ENCODE measurements at regions not wholly inside any gene's neighbourhood (a gene's known extent, or its start where the extent isn't known, plus 50 kb on each side); places are given as distances from the start of the nearest gene placed in this dataset.
A peak's percentile ranks its signal among the peaks of the same experiment; 100 is the strongest.
"Not testable (repeated sequence)": the region's sequence is repeated elsewhere in the genome, so short reads cannot be mapped to it uniquely, and the experiment has no call there.

GRCh38 chr6:50467931-50468330, 245.4 kb upstream of the TFAP2D start:
- no peak for DNase-seq (ENCODE audit: low read depth)

GRCh38 chr6:50471041-50471440, 242.3 kb upstream of the TFAP2D start:
- DNase-seq (ENCODE audit: low read depth): no peak

DNA sequence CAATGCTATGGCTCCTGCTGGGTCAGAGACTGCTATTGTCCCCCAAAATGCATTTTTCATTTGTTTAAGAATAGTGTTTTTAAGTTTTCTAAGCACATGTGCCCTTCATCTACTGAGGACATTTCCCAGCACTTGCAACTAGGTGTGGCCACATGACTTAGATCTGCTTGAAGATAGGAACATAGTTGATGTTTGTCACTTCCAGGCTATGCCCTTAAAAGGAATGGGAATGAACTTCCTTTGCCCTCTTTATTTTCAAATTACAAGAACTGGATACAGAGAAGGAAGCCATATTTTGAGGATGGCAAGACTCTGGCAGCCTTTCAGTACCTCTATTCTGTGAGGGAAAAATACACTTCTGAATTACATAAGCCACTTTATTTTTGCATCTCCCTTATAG, 203.0 kb upstream of the TFAP2D start:
- no peak for DNase-seq (ENCODE audit: low read depth)

DNA sequence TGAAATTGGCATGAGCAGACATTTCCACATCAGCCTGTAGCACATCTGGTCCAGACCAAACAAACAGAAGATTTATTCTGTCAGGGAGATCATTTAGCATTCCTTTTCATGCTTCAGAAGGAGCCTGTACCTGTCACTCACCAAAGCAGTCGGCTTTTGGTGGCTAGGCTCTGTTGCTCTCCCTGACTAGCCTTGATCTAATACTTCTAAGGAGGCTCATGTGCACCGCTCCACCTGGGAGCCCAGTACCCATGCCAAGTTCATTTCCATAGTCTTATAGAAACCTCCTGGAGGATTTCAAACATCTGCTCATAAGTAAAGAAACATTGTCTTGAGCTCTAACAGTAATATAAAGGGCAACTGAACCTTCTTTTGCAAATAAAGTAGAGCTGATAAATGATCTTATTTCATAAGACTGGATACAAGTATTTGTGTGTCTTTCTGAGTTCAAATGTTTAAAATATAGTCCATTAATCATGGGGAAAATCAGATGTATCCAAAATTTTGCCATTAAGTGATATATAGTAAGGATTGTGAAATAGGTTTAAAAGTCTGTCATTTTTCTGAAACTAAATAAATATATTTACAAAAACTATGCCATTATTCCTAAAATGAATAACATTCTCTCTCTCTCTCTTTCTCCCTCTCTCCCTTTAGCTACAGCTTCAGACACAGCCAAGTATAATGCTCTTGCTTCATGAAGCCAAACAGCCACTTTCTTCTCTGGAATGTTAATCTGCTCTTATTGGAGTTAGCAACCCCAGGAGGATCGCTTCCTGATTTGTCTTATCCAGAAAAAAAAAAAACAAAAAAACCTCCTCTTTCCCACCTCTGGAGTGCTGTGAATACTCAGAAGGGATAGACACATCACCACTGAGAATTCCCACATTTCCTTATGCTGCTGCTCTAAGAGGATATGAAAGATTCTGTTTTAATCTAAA, 192.7 kb upstream of the TFAP2D start:
- no peak for DNase-seq (ENCODE audit: low read depth)

GRCh38 chr6:50524341-50524740, 189.0 kb upstream of the TFAP2D start:
- no peak for DNase-seq (ENCODE audit: low read depth)

DNA sequence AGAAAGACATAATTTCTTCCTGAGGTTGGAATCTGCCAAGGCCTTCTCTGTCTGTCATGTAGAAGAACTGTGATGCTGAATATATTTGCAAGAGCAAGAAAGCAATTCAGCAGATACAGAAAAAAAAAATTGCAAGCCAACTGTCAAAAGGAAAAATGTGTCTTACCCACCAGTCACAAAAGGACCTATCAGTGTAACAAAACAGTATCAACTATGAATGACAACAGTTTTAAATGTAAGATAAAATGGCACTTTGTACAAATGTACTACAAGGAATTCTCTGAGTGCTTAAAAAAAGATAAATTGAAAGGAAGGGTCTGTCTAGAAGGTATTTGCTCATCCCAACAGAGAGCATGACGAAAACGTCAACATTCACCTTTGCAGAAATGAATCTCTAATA, 185.3 kb upstream of the TFAP2D start:
- DNase-seq (ENCODE audit: low read depth): no peak

DNA sequence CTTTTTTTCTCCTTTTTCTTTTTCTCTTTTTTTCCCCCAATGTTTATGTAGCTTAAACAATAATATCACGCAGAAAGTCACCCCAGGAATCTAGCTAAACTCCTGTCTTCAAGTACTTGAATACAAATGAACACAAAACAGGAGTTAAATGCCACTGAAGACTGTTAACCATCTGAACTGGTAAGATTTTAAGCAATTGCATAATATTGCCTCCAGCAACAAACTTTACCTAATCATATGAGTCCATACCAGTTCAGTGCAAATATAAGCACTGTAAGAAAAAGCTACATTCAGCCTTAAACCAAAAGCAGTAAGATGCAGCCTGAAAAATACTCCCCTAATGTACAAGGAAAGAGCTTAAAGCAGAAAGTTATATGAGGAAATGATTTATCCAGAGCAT, 173.9 kb upstream of the TFAP2D start:
- no peak for DNase-seq (ENCODE audit: low read depth)

- DNase-seq (ENCODE audit: low read depth): no peak
Observed at GRCh38 chr6:50541941-50542340, 171.4 kb upstream of the TFAP2D start.

GRCh38 chr6:50543666-50544065, 169.7 kb upstream of the TFAP2D start:
- no peak for DNase-seq (ENCODE audit: low read depth)

DNA sequence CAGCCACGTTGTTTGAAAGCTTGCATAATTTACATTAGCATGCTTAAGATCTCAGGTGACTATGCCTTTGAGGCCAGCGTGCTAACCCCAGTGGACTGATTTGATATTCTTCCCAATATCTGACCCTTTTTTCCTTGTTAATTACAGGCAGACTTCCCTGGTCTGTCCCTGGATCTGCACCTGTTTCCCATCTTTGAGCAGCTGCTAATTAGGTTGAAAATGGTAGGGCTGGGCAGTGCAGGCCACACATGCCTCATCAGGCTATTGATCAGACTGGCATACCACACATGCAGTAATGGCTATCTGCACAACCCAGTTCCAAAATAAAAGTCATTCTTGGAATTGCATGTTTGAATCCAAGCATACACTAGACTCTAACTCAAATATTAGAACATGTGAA, 164.3 kb upstream of the TFAP2D start:
- no peak for DNase-seq (ENCODE audit: low read depth)

- DNase-seq (ENCODE audit: low read depth): no peak
Observed at GRCh38 chr6:50549475-50549874, 163.9 kb upstream of the TFAP2D start.

DNA sequence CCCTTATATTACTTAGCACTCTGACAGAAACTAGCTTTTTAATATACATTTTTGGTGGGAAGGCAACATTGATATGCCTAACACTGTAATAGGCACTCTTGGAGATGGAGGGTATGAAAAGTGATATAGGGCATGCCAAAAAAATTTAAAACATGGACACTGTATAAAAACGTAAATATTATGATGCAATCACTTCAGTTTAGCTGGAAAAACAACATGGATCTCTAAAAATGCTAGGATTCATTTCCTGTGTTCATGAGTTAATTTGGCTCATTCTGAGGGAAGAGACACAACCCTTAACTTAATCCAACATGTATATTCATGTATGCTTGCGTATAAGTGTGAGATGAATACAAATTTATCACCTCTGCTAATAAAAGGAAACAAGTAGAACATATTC, 157.3 kb upstream of the TFAP2D start:
- no peak for DNase-seq (ENCODE audit: low read depth)

DNA sequence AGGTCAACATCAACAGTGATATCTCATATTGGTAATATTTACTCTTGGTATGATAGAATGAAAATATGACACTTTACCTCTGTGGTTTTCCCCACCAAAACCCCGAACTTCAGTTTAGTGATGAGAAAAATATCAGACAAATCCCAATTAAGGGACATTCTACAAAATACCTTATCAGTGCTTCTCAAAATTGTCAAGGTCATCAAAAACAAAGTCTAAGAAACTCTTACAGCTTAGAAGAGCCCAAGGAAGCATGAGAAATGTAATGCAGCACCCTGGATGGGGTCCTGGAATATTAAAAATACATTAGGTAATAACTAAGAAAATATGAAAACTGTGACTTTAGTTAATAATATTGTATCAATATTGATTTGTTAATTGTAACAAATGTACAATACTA, 148.3 kb upstream of the TFAP2D start:
- DNase-seq (ENCODE audit: low read depth): no peak

GRCh38 chr6:50571230-50571629, 142.1 kb upstream of the TFAP2D start:
- DNase-seq (ENCODE audit: low read depth): not testable (repeated sequence)

DNA sequence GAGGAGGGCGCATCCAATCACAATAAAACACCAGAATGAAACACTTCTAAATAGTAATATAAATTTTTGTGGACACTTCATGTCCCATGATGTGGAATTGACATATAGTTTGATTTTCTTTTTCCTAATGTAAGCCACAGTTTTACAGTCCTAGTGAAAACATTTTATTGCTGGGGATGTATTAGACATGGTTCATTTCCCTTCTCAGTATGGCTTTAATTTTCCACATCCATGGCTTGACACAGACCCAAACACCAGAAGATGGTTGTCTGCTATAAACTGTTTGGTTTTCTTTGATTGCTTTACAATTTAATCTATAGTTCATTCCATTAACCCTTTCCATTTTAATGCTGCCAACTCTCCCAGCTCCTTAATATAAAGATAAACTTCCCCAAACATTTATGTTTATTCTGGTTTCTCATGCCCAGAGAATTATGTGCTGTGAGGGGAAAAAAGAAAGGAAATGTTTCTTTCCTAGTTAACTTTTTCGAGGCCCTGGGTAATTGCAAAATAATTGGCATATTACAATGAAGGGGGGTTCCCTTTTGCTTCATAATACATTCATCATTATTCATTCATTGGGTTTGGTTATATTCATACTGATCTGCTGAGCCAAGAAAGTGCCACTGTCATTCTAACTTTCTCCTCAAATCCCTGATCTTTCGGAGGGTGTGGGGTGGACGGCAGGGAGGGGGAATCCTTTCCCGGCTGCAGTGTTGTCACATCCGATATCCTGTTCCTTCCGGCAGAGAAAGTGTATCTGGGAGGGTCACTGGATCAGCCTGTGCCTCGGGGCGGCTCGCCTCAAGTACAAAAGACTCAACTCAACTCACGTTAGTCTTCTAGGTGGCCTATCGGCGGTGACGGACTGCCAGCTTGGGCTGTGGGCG, 127.6 kb upstream of the TFAP2D start:
- no peak for DNase-seq (ENCODE audit: low read depth)

- DNase-seq (ENCODE audit: low read depth): no peak
Observed at GRCh38 chr6:50586331-50586675, 127.0 kb upstream of the TFAP2D start.

DNA sequence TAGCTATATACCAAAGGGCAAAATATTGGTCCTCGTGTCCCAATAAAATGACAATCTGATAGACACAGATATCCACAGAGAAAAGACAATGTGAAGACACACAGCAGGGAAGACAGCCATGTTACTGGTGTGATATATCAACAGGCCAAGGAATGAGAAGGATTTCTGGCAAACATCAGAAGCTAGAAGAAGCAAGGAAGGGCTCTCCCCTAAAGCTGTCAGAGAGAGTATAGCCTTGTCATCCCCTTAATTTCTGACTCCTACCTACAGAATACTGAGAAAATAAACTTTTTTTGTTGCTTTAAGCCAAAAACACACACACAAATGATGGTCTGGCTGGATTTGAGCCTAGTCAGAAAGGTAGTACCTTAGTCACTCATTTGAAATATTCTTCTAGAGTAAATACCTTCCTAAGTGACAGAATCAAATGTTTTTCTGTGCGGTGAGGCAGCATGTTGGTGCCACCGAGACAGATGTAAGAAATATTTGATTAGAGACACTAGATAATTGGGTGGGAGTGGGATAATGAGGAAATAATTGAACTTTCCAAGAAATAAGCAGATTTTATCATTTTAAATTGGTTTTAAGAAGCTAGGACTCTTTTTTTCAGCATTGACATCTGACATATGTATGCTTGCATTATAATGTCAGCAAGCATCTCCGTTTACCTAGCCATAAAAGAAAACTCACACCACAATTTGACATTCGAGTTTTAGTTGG, 123.4 kb upstream of the TFAP2D start:
- no peak for DNase-seq (ENCODE audit: low read depth)

- DNase-seq (ENCODE audit: low read depth): no peak
Observed at GRCh38 chr6:50591135-50591534, 122.2 kb upstream of the TFAP2D start.

DNA sequence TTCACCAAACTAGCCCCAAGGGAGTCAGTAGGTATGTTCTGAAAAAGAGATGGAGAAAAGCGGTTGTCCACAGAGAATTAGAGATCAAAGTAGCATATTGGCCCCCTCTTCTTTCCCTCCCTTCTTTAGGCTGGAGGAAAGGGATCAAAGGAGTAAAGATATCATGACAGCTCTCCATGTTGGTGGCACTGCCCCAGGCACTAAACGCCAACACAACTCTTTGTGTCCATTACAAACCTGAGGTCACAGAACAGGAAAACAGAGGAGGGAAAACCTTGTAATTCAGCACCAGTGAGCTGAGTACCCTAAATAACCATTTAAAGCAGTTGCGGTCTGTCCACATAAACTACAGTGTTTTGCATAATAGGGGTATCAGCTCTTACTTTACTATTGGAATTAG, 113.0 kb upstream of the TFAP2D start:
- DNase-seq (ENCODE audit: low read depth): no peak

GRCh38 chr6:50602292-50602691, 111.0 kb upstream of the TFAP2D start:
- DNase-seq (ENCODE audit: low read depth): peak; percentile 23

GRCh38 chr6:50608421-50608820, 104.9 kb upstream of the TFAP2D start:
- DNase-seq (ENCODE audit: low read depth): no peak

GRCh38 chr6:50610562-50610961, 102.8 kb upstream of the TFAP2D start:
- DNase-seq (ENCODE audit: low read depth): peak; percentile 0

GRCh38 chr6:50635429-50635828, 77.9 kb upstream of the TFAP2D start:
- no peak for DNase-seq (ENCODE audit: low read depth)

Measured in iris pigment epithelial cell (primary cell).